Heart right ventricle (tissue), 16 donors: ENCODE measurements at regions not wholly inside any gene's neighbourhood (a gene's known extent, or its start where the extent isn't known, plus 50 kb on each side); places are given as distances from the start of the nearest gene placed in this dataset.

ENCODE experiments used
- ATAC-seq, 8 donors: fragments of 200-7000 bp; cut with Tn5 transposase; one replicate each; pipeline ENCODE4 v1.9.1; 2020; ENCODE audit warnings: mild to moderate bottlenecking in 8 of 8, moderate library complexity in 8 of 8, moderate number of reproducible peaks in 1 of 8
- DNase-seq, 2 donors: peaks; one replicate each; pipeline ENCODE4 v3.0.0-alpha.2; 2020
- H3K27ac ChIP-seq, 10 donors: fragments of 200-600 bp; sonication (generic) in 2 of 10; one replicate each; pipeline versions ENCODE4 v1.5.0 to v1.8.0; 2020 to 2022; ENCODE audit warnings: mild to moderate bottlenecking in 3 of 10
- H3K27me3 ChIP-seq, 7 donors: fragments of 200-600 bp; one replicate each; pipeline ENCODE4 v1.8.0; 2021 to 2022; ENCODE audit warnings: mild to moderate bottlenecking in 2 of 7
- H3K36me3 ChIP-seq, 9 donors: fragments of 200-600 bp; sonication (generic) in 1 of 9; one replicate each; pipeline versions ENCODE4 v1.5.0 to v1.8.0; 2020 to 2022; ENCODE audit warnings: mild to moderate bottlenecking in 2 of 9
- H3K4me1 ChIP-seq, 9 donors: fragments of 200-600 bp; sonication (generic) in 1 of 9; one replicate each; pipeline versions ENCODE4 v1.5.0 to v1.8.0; 2020 to 2022; ENCODE audit warnings: mild to moderate bottlenecking in 4 of 9
- H3K4me3 ChIP-seq, 10 donors: fragments of 200-600 bp; sonication (generic) in 2 of 10; one replicate each; pipeline versions ENCODE4 v1.5.0 to v1.8.0; 2020 to 2022; ENCODE audit warnings: mild to moderate bottlenecking in 7 of 10, moderate library complexity in 2 of 10
- H3K9me3 ChIP-seq, 11 donors: fragments of 200-600 bp in 10 of 11; sonication (generic) in 2 of 11; one replicate each; pipeline versions ENCODE4 v1.5.0 to v1.8.0; 2013 to 2022; ENCODE audit warnings: mild to moderate bottlenecking in 2 of 11, control low read depth in 1 of 11, moderate library complexity in 1 of 11
- WGBS, 2 donors: extraction: QIAGEN DNeasy Blood & Tissue Kit; methylation state at CpG; one replicate each; pipeline ENCODE4 v1.1.7; 2013; ENCODE audit warnings: inconsistent platforms in 1 of 2; 5-methylcytosine and 5-hydroxymethylcytosine counted together
- intact Hi-C, 10 donors: fragments of 100-400 bp; cut with DNase I; formaldehyde crosslinking; loops; one replicate each; pipeline versions ENCODE4 v1.11.1 to v1.14.2; 2022
- TF ChIP-seq, protein P1 (sequence below), 9 donors: fragments of 200-600 bp; sonication (generic) in 2 of 9; IDR thresholded peaks; one replicate each; pipeline versions ENCODE4 v1.5.0 to v1.8.0; 2021 to 2022; ENCODE audit warnings: antibody characterized with exemption in 9 of 9, mild to moderate bottlenecking in 5 of 9, moderate library complexity in 1 of 9
- donor health status: Arrhythmogenic right ventricular cardiomyopathy.
- donor health status: ischemic (EF 13 %, LVEDD 7.1; RV severe dilation, severe dysfunction).
- donor health status: healthy with polysubstance abuse.
- donor health status: DM: no; HTN: yes; CAD: no.
- donor health status: DM: no; HTN: no; CAD: no.
- donor health status: ischemic (EF 25% LVEDD 6.9; RV normal size, moderate dysfunction).
- donor health status: ischemic (EF 25% LVEDD 5.7; RV mildly dilated, moderate dysfunction).
- donor health status: healthy.
- donor health status: DM: yes; HTN: yes; CAD: no.
- donor health status: Ischemic cardiomyopathy.
- donor health status: ischemic (EF 35%, LVEDD 5.7; RV mildly dilated, moderate dysfunction).
- donor health status: nonischemic (EF 11% LVEDD 7.7; RV severe dilation, severe dysfunction).
- donor health status: DM: yes; HTN: yes; CAD: no.
- donor health status: PGD.
- donor health status: ischemic (EF 29% LVEDD 5.4; RV normal size, mild dysfunction).
- donor health status: nonischemic (EF 23%, LVEDD 6.1; RV moderate dilation, normal function).

DNA sequence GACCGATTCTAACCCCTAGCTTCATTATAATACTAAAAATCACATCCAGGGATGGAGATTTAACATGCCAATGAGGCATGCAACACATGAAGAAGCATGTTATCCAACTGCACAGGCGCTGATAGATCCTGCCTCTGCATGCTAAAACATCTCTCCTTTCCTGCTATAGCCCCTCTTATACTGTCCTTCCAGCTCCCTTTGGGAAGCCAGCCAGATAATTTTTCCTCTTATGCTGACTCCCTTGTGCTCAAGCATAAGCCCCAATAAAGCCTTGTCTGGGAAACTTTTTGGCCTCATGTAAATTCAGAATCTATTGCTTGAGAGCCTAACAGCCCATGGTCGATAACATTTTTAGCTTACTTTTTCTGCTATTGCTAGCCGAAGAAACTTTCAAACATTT, 404.3 kb downstream of the EPM2A start:
- no peak overlapping the region for H3K27ac ChIP-seq
- H3K4me3 ChIP-seq: no peak overlapping the region
- 82 to 84% methylated on average over 4 of the region's 4 CpGs for WGBS, 2 donors
- TF ChIP-seq, protein P1, sequence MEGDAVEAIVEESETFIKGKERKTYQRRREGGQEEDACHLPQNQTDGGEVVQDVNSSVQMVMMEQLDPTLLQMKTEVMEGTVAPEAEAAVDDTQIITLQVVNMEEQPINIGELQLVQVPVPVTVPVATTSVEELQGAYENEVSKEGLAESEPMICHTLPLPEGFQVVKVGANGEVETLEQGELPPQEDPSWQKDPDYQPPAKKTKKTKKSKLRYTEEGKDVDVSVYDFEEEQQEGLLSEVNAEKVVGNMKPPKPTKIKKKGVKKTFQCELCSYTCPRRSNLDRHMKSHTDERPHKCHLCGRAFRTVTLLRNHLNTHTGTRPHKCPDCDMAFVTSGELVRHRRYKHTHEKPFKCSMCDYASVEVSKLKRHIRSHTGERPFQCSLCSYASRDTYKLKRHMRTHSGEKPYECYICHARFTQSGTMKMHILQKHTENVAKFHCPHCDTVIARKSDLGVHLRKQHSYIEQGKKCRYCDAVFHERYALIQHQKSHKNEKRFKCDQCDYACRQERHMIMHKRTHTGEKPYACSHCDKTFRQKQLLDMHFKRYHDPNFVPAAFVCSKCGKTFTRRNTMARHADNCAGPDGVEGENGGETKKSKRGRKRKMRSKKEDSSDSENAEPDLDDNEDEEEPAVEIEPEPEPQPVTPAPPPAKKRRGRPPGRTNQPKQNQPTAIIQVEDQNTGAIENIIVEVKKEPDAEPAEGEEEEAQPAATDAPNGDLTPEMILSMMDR (IDR thresholded peaks at IDR 0.05): no peak
- H3K9me3 ChIP-seq: no peaks in the 10 kb centered on the region
- no peak for ATAC-seq
- no peak for DNase-seq
- H3K27me3 ChIP-seq: no peaks in the 10 kb centered on the region
- H3K36me3 ChIP-seq: no peaks in the 10 kb centered on the region
- peaks cover 0 to 6% (median 0%) of the 10 kb centered on the region in 9 donors for H3K4me1 ChIP-seq
- intact Hi-C loops: no loop called here

DNA sequence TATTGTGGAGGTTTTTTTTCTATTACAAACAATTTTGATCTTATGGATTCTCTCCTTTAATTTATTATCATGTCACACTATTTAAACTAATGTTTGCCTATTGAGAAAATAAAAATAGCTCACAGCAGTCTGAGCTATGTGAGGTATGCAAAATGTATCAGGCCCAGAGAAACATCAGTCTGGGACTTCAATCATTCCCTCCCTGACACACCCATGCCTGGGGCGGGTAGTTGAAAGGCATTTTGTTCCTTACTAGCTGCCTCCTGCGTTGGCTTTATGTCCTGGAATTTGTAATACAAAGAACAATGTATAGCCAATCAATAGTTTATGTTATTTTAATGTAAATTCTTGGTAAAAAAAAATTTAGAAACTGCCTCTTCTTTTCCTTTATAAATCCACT, 403.3 kb downstream of the EPM2A start:
- peaks cover 0 to 6% (median 0%) of the 10 kb centered on the region in 9 donors for H3K4me1 ChIP-seq
- TF ChIP-seq, protein P1 (IDR thresholded peaks at IDR 0.05): no peak
- ATAC-seq (peak in 3 of 8 donors; percentile 41 to 78 (median 50)), DNase-seq (no peak)
- no peaks in the 10 kb centered on the region for H3K9me3 ChIP-seq
- H3K27ac ChIP-seq: no peak overlapping the region
- no peaks in the 10 kb centered on the region for H3K27me3 ChIP-seq
- 36 to 40% methylated on average over 2 of the region's 2 CpGs for WGBS, 2 donors
- no peak overlapping the region for H3K4me3 ChIP-seq
- H3K36me3 ChIP-seq: no peaks in the 10 kb centered on the region
- intact Hi-C loops: no loop called here

DNA sequence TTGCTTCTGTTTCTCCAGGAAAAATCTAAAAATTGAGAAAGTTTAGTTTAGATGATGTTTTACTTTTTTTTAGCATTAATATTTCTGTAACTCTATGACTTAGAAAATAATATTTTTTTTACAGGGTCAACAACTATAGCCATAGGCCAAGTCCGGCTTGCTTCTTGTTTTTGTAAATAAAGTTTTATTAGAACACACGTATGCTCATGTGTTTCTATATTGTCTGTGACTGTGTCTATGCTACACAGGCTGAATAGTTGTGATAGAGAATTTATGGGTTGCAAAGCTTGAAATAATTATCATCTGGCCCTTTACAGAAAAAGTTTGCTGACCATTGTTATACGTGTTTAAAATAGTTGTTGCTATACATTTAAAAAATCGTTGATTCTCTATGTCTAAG, 399.2 kb downstream of the EPM2A start:
- H3K4me1 ChIP-seq: no peaks in the 10 kb centered on the region
- no peak overlapping the region for H3K27ac ChIP-seq
- H3K27me3 ChIP-seq: no peaks in the 10 kb centered on the region
- WGBS, 2 donors: 93 to 98% methylated on average over 4 of the region's 4 CpGs
- intact Hi-C loops: no loop called here
- no peaks in the 10 kb centered on the region for H3K9me3 ChIP-seq
- TF ChIP-seq, protein P1 (IDR thresholded peaks at IDR 0.05): no peak
- ATAC-seq (no peak), DNase-seq (no peak)
- H3K4me3 ChIP-seq: no peak overlapping the region
- no peaks in the 10 kb centered on the region for H3K36me3 ChIP-seq

DNA sequence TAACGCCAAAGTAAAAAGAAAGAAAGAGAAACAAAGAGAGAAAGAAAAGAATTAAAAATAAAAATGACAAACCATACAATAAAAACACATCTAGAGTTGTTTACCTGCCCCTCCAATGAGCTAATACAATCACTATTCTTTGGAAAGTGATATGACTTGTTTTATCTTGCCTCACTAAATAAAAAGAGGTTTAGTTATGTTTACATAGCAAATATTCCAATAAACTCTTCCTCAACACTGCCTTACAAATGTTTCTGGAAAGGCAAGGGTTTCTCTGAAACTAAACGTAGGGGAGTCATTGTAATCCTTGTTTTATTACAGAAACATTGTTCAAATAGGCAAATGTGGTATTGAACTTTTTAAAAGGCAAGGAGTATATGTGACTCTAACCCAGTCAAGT, 396.2 kb downstream of the EPM2A start:
- DNase-seq (no peak), ATAC-seq (no peak)
- 62 to 72% methylated on average over 2 of the region's 2 CpGs for WGBS, 2 donors
- intact Hi-C loops: no loop called here
- Histone ChIP-seq H3K9me3 (no peaks in the 10 kb centered on the region), H3K4me1 (no peaks in the 10 kb centered on the region), H3K4me3 (no peak overlapping the region), H3K36me3 (no peaks in the 10 kb centered on the region), H3K27me3 (no peaks in the 10 kb centered on the region), H3K27ac (no peak overlapping the region)
- TF ChIP-seq, protein P1 (IDR thresholded peaks at IDR 0.05): no peak

DNA sequence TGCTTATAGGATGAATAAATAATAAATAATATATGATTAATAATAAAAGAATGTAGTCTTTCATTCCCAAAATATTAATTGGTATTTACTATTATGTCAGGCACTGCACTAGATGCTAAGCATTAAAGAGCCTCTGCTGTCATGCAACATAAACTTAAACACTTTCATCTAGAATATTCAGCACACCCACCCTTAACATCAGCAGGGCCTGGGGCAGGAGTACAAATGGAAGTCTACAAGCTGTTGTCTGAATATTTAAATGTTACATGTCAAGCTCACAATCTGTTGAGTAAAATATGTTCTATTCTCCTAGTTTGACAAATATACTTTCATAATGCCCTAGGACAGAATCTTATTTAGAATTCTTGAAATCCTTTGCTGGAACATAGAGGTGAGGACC, 395.1 kb downstream of the EPM2A start:
- Histone ChIP-seq H3K4me1 (no peaks in the 10 kb centered on the region), H3K36me3 (no peaks in the 10 kb centered on the region), H3K4me3 (no peak overlapping the region), H3K27me3 (no peaks in the 10 kb centered on the region), H3K27ac (no peak overlapping the region), H3K9me3 (no peaks in the 10 kb centered on the region)
- intact Hi-C loops: no loop called here
- no peak for ATAC-seq
- TF ChIP-seq, protein P1 (IDR thresholded peaks at IDR 0.05): no peak
- no peak for DNase-seq
